GM18873 (cell line): ENCODE measurements at regions not wholly inside any gene's neighbourhood (a gene's known extent, or its start where the extent isn't known, plus 50 kb on each side); places are given as distances from the start of the nearest gene placed in this dataset.

ENCODE experiments used
- ATAC-seq: cut with Tn5 transposase; IDR thresholded peaks from one replicate; pipeline ENCODE4 v1.9.1; 2021; ENCODE audit warnings: mild to moderate bottlenecking, moderate library complexity, moderate number of reproducible peaks; ENCODE audit not compliant: unreplicated experiment, low FRiP score

GRCh38 chr3:177426106-177426877 lies 229.0 kb upstream of the TBL1XR1 start:
- no peak for ATAC-seq

GRCh38 chr3:177426878-177427495 lies 229.7 kb upstream of the TBL1XR1 start:
- ATAC-seq: peak; percentile 98

GRCh38 chr3:177427540-177427939 lies 230.3 kb upstream of the TBL1XR1 start:
- no peak for ATAC-seq

GRCh38 chr3:177429079-177429478 lies 231.8 kb upstream of the TBL1XR1 start:
- ATAC-seq: no peak

- no peak for ATAC-seq
Measured at GRCh38 chr3:177429771-177430170, 232.5 kb upstream of the TBL1XR1 start.

GRCh38 chr3:177430653-177431052 lies 233.4 kb upstream of the TBL1XR1 start:
- ATAC-seq: no peak

GRCh38 chr3:177431525-177432176 lies 234.4 kb upstream of the TBL1XR1 start:
- ATAC-seq: no peak

GRCh38 chr3:177435301-177435700 lies 238.0 kb upstream of the TBL1XR1 start:
- ATAC-seq: no peak

- no peak for ATAC-seq
Measured at GRCh38 chr3:177437513-177438337, 240.4 kb upstream of the TBL1XR1 start.

- no peak for ATAC-seq
Measured at GRCh38 chr3:177438596-177439220, 241.4 kb upstream of the TBL1XR1 start.

- ATAC-seq: no peak
Measured at GRCh38 chr3:177439694-177440269, 242.5 kb upstream of the TBL1XR1 start.

GRCh38 chr3:177440456-177441104 lies 243.3 kb upstream of the TBL1XR1 start:
- ATAC-seq: no peak

- no peak for ATAC-seq
Measured at GRCh38 chr3:177441276-177441812, 244.1 kb upstream of the TBL1XR1 start.

GRCh38 chr3:177441813-177442646 lies 244.7 kb upstream of the TBL1XR1 start:
- ATAC-seq: peak; percentile 99

- ATAC-seq: no peak
Measured at GRCh38 chr3:177443469-177443868, 246.2 kb upstream of the TBL1XR1 start.

GRCh38 chr3:177444696-177445095 lies 247.4 kb upstream of the TBL1XR1 start:
- no peak for ATAC-seq

- ATAC-seq: no peak
Measured at GRCh38 chr3:177445549-177445948, 248.3 kb upstream of the TBL1XR1 start.

GRCh38 chr3:177446165-177446601 lies 248.9 kb upstream of the TBL1XR1 start:
- ATAC-seq: no peak
